Fibroblast of mammary gland (primary cell): ENCODE measurements at regions not wholly inside any gene's neighbourhood (a gene's known extent, or its start where the extent isn't known, plus 50 kb on each side); places are given as distances from the start of the nearest gene placed in this dataset.
A peak's percentile ranks its signal among the peaks of the same experiment; 100 is the strongest.

Experiments
- DNase-seq: peaks from one replicate; pipeline ENCODE4 v3.0.0-alpha.2; 2010; ENCODE audit warnings: low read depth
- H3K4me3 ChIP-seq: 2 replicates; pipeline ENCODE4 v1.5.1; 2011; ENCODE audit warnings: low read depth, mild to moderate bottlenecking, low read length, moderate library complexity; ENCODE audit not compliant: control insufficient read depth
- CTCF ChIP-seq: conservative IDR thresholded peaks from 2 replicates; pipeline ENCODE4 v1.5.1; 2011; ENCODE audit warnings: low read depth, low read length, inconsistent platforms; ENCODE audit not compliant: control insufficient read depth, insufficient read depth

GRCh38 chr1:239807361-239807760 lies 284.3 kb upstream of the FMN2 start:
- no peak overlapping the region for H3K4me3 ChIP-seq
- TF ChIP-seq CTCF, result no peak
- no peak for DNase-seq

GRCh38 chr1:239810061-239810481 lies 281.6 kb upstream of the FMN2 start:
- TF ChIP-seq CTCF, result no peak
- peak; percentile 34 for DNase-seq
- no peak overlapping the region for H3K4me3 ChIP-seq

DNA sequence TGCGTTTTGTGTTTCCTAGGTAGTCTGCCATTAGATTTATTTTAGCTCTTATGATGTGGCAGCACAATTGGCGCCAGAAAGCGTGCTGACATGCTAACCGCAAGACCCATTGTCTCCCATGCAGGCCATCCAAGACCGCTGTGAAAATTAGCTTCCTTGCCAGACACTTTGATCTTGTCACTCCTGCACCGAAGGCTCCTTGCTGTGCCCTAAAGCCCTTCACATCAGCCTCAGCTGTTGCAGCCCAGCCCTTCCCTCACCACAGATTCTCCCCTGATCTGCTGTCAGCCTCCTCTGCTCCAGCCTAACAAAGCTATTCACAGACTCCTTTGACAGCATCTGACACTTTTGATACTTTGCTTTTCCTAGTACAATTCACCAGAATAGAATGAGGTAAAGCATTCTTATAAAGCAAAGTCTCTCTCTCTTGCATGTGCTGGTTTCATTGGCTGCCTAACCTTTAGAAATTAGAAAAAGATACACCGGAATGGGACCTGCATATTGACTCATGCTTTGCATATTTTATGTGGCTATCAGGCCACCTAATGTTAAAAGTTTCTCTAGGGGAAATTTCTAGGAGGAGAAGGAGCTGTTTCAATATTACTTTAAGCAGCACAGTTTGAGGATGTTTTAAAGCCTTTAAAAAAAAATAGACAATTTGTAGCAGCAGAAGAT lies 280.3 kb upstream of the FMN2 start:
- H3K4me3 ChIP-seq, result no peak overlapping the region
- DNase-seq, result no peak
- TF ChIP-seq CTCF, result no peak

DNA sequence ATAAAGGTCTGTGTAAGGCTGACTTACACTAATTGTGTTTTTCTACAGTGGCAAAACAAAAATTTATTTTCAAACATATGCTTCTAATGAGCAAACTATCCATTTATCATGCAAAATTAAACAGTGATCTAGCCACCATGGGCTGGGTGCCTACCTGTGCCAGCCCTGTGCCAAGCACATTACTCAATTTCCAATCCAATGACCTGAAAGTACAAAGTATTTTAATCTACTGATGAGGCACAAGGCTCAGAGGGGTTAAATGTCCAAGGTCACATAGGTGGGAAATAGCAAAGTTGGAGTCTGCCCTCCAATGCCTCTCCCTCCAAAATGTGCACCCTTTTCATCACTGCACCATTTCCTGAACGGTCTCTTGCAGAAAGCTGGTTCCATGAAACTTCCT lies 279.1 kb upstream of the FMN2 start:
- H3K4me3 ChIP-seq, result no peak overlapping the region
- TF ChIP-seq CTCF, result no peak
- DNase-seq, result no peak

DNA sequence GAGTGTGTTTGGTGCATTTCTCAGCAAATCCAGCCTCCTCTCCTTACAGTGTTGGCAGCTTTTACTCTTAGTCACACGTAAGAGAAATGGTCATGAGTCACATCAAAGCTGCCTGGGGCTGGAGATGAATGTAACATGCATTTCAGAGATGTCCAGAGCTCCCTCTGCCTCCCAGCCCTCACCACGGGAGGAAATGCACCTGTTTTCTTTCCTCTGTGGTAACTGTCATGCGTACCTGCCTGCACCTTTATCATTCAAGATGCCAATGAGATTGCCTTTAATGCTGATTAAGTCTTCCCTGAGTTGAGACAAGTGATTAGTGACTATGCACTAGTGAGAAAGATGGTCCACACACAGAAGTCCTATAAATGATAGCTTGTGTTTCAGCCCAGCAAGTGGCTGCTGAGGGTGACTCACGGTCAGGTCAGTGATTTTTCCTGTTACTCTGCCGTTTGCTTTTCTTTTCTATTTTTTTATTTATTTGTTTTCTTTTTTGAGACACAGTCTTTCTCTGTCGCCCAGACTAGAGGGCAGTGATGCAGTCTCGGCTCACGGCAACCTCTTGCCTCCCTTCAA lies 277.3 kb upstream of the FMN2 start:
- TF ChIP-seq CTCF, result no peak
- no peak overlapping the region for H3K4me3 ChIP-seq
- DNase-seq, result peak; percentile 85

DNA sequence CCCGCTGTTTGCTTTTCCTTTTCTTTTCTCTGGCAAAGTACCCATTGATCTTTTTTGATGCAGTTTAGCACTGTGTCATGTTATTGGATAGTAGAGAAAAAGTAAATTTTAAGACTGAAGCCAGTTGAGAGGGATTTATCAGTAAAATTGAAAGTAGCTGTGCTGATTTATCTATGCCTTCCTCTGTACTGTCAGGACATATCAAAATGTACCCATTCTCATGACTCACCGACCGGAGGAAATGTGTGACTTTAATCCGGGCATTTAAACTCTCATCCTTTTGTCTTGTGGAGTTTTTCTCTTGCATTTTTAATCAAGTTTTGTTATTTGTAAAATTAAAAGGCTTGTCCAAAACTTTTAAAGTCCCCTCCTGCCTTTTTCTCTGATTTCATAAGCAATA lies 276.6 kb upstream of the FMN2 start:
- no peak for TF ChIP-seq CTCF
- H3K4me3 ChIP-seq, result no peak overlapping the region
- no peak for DNase-seq
